Esophagus squamous epithelium (tissue), 4 donors: ENCODE measurements at regions not wholly inside any gene's neighbourhood (a gene's known extent, or its start where the extent isn't known, plus 50 kb on each side); places are given as distances from the start of the nearest gene placed in this dataset.

Experiments used
- POLR2A ChIP-seq, 4 donors: fragments of 450-650 bp; IDR thresholded peaks; one replicate each; pipeline ENCODE4 v1.6.1; 2017; ENCODE audit warnings: antibody characterized with exemption in 4 of 4, mild to moderate bottlenecking in 4 of 4, moderate library complexity in 3 of 4
- TF ChIP-seq, protein P1 (sequence below), 6 experiments: fragments of 450-650 bp in 4 of 6; fragments of 200-600 bp in 2 of 6; sonication (generic) in 2 of 6; IDR thresholded peaks; one replicate each; pipeline ENCODE4 v1.5.1; 2016 to 2019; ENCODE audit warnings: antibody characterized with exemption in 6 of 6, mild to moderate bottlenecking in 4 of 6, moderate library complexity in 4 of 6

DNA sequence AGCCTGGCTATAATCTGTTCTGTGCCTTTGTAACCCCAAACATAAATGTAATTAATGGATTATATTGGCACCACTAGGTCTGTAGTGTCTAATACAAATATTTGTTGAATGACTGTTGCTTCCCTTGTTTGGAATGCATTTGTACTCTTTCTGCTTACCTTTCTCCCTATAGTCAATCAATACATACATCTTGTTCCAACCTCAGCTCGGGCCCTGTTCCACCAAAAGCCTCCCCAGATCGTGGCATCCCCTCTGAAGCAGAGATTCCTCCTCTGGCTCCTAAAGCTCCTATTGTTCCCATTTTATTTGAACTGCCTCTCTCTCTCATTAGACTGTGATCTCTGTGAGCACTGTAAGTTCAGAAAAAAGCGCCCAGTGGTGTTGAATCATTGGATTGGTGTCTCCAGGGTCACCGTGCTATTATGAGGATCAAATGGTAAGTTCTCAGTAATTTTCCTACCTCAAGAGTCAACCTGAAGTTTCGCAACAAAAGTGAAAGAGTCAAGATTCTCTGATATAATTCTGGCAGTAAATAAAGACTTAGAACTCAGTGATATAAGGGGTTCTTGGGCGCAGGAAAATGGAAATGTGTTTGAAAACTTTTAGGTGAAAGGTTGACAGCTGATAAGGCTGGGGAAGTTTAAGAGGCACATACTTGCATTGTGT lies 151.5 kb downstream of the KLF5 start:
- TF ChIP-seq, protein P1, sequence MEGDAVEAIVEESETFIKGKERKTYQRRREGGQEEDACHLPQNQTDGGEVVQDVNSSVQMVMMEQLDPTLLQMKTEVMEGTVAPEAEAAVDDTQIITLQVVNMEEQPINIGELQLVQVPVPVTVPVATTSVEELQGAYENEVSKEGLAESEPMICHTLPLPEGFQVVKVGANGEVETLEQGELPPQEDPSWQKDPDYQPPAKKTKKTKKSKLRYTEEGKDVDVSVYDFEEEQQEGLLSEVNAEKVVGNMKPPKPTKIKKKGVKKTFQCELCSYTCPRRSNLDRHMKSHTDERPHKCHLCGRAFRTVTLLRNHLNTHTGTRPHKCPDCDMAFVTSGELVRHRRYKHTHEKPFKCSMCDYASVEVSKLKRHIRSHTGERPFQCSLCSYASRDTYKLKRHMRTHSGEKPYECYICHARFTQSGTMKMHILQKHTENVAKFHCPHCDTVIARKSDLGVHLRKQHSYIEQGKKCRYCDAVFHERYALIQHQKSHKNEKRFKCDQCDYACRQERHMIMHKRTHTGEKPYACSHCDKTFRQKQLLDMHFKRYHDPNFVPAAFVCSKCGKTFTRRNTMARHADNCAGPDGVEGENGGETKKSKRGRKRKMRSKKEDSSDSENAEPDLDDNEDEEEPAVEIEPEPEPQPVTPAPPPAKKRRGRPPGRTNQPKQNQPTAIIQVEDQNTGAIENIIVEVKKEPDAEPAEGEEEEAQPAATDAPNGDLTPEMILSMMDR (IDR thresholded peaks at IDR 0.05): no peak
- TF ChIP-seq POLR2A (IDR thresholded peaks at IDR 0.05): no peak
